ENCODE measurements at regions not wholly inside any gene's neighbourhood (a gene's known extent, or its start where the extent isn't known, plus 50 kb on each side); places are given as distances from the start of the nearest gene placed in this dataset.
A peak's percentile ranks its signal among the peaks of the same experiment; 100 is the strongest.
"Not testable (repeated sequence)": the region's sequence is repeated elsewhere in the genome, so short reads cannot be mapped to it uniquely, and the experiment has no call there.

- H3K9me3 Mint-ChIP-seq = peaks cover 16% of the 10 kb centered on the region; the same call in 1 of the 2 replicates
- peaks cover 2% of the 10 kb centered on the region; the same call in 1 of the 2 replicates for H3K27me3 Mint-ChIP-seq (ENCODE audit: insufficient read depth)
- DNase-seq = no peak
- no peaks in the 10 kb centered on the region for H3K4me1 Mint-ChIP-seq (ENCODE audit: low read depth)
- H3K36me3 Mint-ChIP-seq (ENCODE audit: low read depth) = no peaks in the 10 kb centered on the region
- H3K27ac Mint-ChIP-seq = no peak overlapping the region
- no peak overlapping the region for H3K4me3 Mint-ChIP-seq
- no peak for TF ChIP-seq CTCF (IDR thresholded peaks at IDR 0.05)
Observed at GRCh38 chr21:21997390-21998333, 999.5 kb downstream of the NCAM2 start.

- no peaks in the 10 kb centered on the region; the same call in 1 of the 2 replicates for H3K36me3 Mint-ChIP-seq (ENCODE audit: low read depth)
- no peak for DNase-seq
- H3K27me3 Mint-ChIP-seq (ENCODE audit: insufficient read depth) = no peaks in the 10 kb centered on the region
- H3K9me3 Mint-ChIP-seq = peaks cover 24% of the 10 kb centered on the region
- peaks cover 6% of the 10 kb centered on the region; the same call in 1 of the 2 replicates for H3K4me1 Mint-ChIP-seq (ENCODE audit: low read depth)
- H3K27ac Mint-ChIP-seq = peak overlapping the region; percentile 20; the same call in 1 of the 2 replicates
- no peak overlapping the region; the same call in 1 of the 2 replicates for H3K4me3 Mint-ChIP-seq
- no peak for TF ChIP-seq CTCF (IDR thresholded peaks at IDR 0.05)
Observed at GRCh38 chr21:22019766-22020165, 1021.6 kb downstream of the NCAM2 start.

- no peak overlapping the region; the same call in 1 of the 2 replicates for H3K27ac Mint-ChIP-seq
- TF ChIP-seq CTCF (IDR thresholded peaks at IDR 0.05) = no peak
- DNase-seq = no peak
- H3K4me3 Mint-ChIP-seq = no peak overlapping the region; the same call in 1 of the 2 replicates
- no peaks in the 10 kb centered on the region for H3K27me3 Mint-ChIP-seq (ENCODE audit: insufficient read depth)
- H3K36me3 Mint-ChIP-seq (ENCODE audit: low read depth) = no peaks in the 10 kb centered on the region; the same call in 1 of the 2 replicates
- H3K9me3 Mint-ChIP-seq = peaks cover 22% of the 10 kb centered on the region
- peaks cover 6% of the 10 kb centered on the region; the same call in 1 of the 2 replicates for H3K4me1 Mint-ChIP-seq (ENCODE audit: low read depth)
Observed at GRCh38 chr21:22020221-22020620, 1022.0 kb downstream of the NCAM2 start.

DNA sequence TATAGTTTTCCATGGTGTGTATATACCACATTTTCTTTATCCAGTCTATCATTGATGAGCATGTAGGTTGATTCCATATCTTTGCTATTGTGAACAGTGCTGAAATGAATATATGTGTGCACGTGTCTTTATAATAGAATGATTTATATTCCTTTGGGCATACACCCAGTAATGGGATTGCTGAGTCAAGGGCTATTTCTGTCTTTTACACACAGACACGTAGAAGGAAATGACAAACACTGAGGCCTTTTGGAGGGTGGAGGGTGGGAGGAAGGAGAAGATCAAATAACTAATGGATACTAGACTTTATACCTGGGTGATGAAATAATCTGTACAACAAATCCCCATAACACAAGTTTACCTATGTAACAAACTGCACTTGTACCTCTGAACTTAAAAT is 1025.7 kb downstream of the NCAM2 start:
- not testable (repeated sequence) for H3K27ac Mint-ChIP-seq; H3K27me3 Mint-ChIP-seq (ENCODE audit: insufficient read depth); H3K4me1 Mint-ChIP-seq (ENCODE audit: low read depth); H3K4me3 Mint-ChIP-seq; DNase-seq; H3K9me3 Mint-ChIP-seq; H3K36me3 Mint-ChIP-seq (ENCODE audit: low read depth)

- H3K4me1 Mint-ChIP-seq (ENCODE audit: low read depth) = no peaks in the 10 kb centered on the region
- no peaks in the 10 kb centered on the region; the same call in 1 of the 2 replicates for H3K27me3 Mint-ChIP-seq (ENCODE audit: insufficient read depth)
- DNase-seq = no peak
- peaks cover 23% of the 10 kb centered on the region for H3K9me3 Mint-ChIP-seq
- no peak overlapping the region for H3K4me3 Mint-ChIP-seq
- TF ChIP-seq CTCF (IDR thresholded peaks at IDR 0.05) = no peak
- no peak overlapping the region for H3K27ac Mint-ChIP-seq
- no peaks in the 10 kb centered on the region for H3K36me3 Mint-ChIP-seq (ENCODE audit: low read depth)
Observed at GRCh38 chr21:22044431-22044830, 1046.2 kb downstream of the NCAM2 start.

DNA sequence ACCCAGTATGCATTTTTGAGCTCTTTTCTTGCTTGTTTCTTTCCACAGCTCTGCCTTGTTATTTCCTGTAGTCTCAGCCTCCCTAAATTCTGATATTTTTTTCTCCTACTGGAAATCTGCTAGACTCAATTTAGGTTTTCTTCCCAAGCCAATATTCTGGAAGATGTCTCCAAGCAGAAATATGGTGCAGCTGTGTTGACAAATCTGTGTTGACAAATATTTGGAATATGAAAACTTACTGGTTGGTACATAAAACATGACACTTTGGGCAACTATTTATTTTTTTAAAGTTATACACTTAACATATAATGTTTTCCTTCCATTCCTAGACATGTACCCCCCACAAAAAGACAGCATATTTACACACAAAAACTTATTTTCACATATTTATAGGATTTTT is 1048.4 kb downstream of the NCAM2 start:
- H3K4me3 Mint-ChIP-seq = no peak overlapping the region
- TF ChIP-seq CTCF (IDR thresholded peaks at IDR 0.05) = no peak
- H3K27ac Mint-ChIP-seq = no peak overlapping the region
- H3K9me3 Mint-ChIP-seq = peaks cover 12% of the 10 kb centered on the region; the same call in 1 of the 2 replicates
- no peaks in the 10 kb centered on the region for H3K4me1 Mint-ChIP-seq (ENCODE audit: low read depth)
- no peaks in the 10 kb centered on the region; the same call in 1 of the 2 replicates for H3K27me3 Mint-ChIP-seq (ENCODE audit: insufficient read depth)
- no peaks in the 10 kb centered on the region for H3K36me3 Mint-ChIP-seq (ENCODE audit: low read depth)
- DNase-seq = no peak
